ENCODE measurements at regions not wholly inside any gene's neighbourhood (a gene's known extent, or its start where the extent isn't known, plus 50 kb on each side); places are given as distances from the start of the nearest gene placed in this dataset.

GRCh38 chr7:12905671-12906070, 218.2 kb downstream of the ARL4A start:
- H3K4me1 ChIP-seq (ENCODE audit: control insufficient read depth in 4 of 4, insufficient read depth in 4 of 4, low read length in 3 of 4): no peaks in the 10 kb centered on the region
- H3K27me3 ChIP-seq (ENCODE audit: control insufficient read depth in 4 of 4, insufficient read depth in 4 of 4, low read length in 3 of 4): no peaks in the 10 kb centered on the region
- no peak overlapping the region for H3K9ac ChIP-seq (ENCODE audit: low read depth in 1 of 2, low read length in 2 of 2)
- H3K36me3 ChIP-seq (ENCODE audit: control insufficient read depth in 4 of 4, insufficient read depth in 3 of 4, low read depth in 1 of 4, low read length in 3 of 4): no peaks in the 10 kb centered on the region
- no peaks in the 10 kb centered on the region for H3K9me3 ChIP-seq (ENCODE audit: control insufficient read depth in 4 of 4, low read length in 3 of 4)
- no peak overlapping the region for H3K4me3 ChIP-seq (ENCODE audit: low read depth in 1 of 3, low read length in 3 of 3)
- no peak overlapping the region for H3K27ac ChIP-seq (ENCODE audit: low read depth in 1 of 2, low read length in 2 of 2)
- WGBS: 90% methylated on average over 5 of the region's 5 CpGs
- DNase-seq (ENCODE audit: low spot score): no peak
- TF ChIP-seq EGR1 (IDR thresholded peaks at IDR 0.05; ENCODE audit: low read depth in 2 of 2) (no peak), GABPA (IDR thresholded peaks at IDR 0.05 in 1 of 2, conservative IDR thresholded peaks at IDR 0.05 in 1 of 2) (no peak), YY1 (IDR thresholded peaks at IDR 0.05) (no peak), REST (IDR thresholded peaks at IDR 0.05) (no peak), HNF4G (IDR thresholded peaks at IDR 0.05) (no peak), HNF4A (conservative IDR thresholded peaks at IDR 0.05) (no peak), NR2F2 (IDR thresholded peaks at IDR 0.05) (no peak), ATF3 (IDR thresholded peaks at IDR 0.05) (no peak), FOXA2 (IDR thresholded peaks at IDR 0.05) (no peak), TAF1 (conservative IDR thresholded peaks at IDR 0.05) (no peak), JUND (IDR thresholded peaks at IDR 0.05) (no peak), RAD21 (IDR thresholded peaks at IDR 0.05) (no peak)
- TF ChIP-seq, protein P1, sequence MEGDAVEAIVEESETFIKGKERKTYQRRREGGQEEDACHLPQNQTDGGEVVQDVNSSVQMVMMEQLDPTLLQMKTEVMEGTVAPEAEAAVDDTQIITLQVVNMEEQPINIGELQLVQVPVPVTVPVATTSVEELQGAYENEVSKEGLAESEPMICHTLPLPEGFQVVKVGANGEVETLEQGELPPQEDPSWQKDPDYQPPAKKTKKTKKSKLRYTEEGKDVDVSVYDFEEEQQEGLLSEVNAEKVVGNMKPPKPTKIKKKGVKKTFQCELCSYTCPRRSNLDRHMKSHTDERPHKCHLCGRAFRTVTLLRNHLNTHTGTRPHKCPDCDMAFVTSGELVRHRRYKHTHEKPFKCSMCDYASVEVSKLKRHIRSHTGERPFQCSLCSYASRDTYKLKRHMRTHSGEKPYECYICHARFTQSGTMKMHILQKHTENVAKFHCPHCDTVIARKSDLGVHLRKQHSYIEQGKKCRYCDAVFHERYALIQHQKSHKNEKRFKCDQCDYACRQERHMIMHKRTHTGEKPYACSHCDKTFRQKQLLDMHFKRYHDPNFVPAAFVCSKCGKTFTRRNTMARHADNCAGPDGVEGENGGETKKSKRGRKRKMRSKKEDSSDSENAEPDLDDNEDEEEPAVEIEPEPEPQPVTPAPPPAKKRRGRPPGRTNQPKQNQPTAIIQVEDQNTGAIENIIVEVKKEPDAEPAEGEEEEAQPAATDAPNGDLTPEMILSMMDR (IDR thresholded peaks at IDR 0.05; ENCODE audit: low read depth, low read length, missing input control): no peak
- TF ChIP-seq, protein P2, sequence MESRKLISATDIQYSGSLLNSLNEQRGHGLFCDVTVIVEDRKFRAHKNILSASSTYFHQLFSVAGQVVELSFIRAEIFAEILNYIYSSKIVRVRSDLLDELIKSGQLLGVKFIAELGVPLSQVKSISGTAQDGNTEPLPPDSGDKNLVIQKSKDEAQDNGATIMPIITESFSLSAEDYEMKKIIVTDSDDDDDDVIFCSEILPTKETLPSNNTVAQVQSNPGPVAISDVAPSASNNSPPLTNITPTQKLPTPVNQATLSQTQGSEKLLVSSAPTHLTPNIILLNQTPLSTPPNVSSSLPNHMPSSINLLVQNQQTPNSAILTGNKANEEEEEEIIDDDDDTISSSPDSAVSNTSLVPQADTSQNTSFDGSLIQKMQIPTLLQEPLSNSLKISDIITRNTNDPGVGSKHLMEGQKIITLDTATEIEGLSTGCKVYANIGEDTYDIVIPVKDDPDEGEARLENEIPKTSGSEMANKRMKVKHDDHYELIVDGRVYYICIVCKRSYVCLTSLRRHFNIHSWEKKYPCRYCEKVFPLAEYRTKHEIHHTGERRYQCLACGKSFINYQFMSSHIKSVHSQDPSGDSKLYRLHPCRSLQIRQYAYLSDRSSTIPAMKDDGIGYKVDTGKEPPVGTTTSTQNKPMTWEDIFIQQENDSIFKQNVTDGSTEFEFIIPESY (IDR thresholded peaks at IDR 0.05): no peak
- TF ChIP-seq, protein P3, sequence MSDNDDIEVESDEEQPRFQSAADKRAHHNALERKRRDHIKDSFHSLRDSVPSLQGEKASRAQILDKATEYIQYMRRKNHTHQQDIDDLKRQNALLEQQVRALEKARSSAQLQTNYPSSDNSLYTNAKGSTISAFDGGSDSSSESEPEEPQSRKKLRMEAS (IDR thresholded peaks at IDR 0.05): no peak

GRCh38 chr7:12907774-12908173, 220.3 kb downstream of the ARL4A start:
- DNase-seq (ENCODE audit: low spot score): no peak
- Histone ChIP-seq H3K9ac (ENCODE audit: low read depth in 1 of 2, low read length in 2 of 2) (no peak overlapping the region), H3K9me3 (ENCODE audit: control insufficient read depth in 4 of 4, low read length in 3 of 4) (no peaks in the 10 kb centered on the region), H3K36me3 (ENCODE audit: control insufficient read depth in 4 of 4, insufficient read depth in 3 of 4, low read depth in 1 of 4, low read length in 3 of 4) (no peaks in the 10 kb centered on the region), H3K4me1 (ENCODE audit: control insufficient read depth in 4 of 4, insufficient read depth in 4 of 4, low read length in 3 of 4) (no peaks in the 10 kb centered on the region), H3K27me3 (ENCODE audit: control insufficient read depth in 4 of 4, insufficient read depth in 4 of 4, low read length in 3 of 4) (no peaks in the 10 kb centered on the region), H3K4me3 (ENCODE audit: low read depth in 1 of 3, low read length in 3 of 3) (no peak overlapping the region), H3K27ac (ENCODE audit: low read depth in 1 of 2, low read length in 2 of 2) (no peak overlapping the region)
- WGBS: 94% methylated on average over 2 of the region's 2 CpGs
- TF ChIP-seq NR2F2 (IDR thresholded peaks at IDR 0.05) (no peak), FOXA2 (IDR thresholded peaks at IDR 0.05) (no peak), RAD21 (IDR thresholded peaks at IDR 0.05) (no peak), REST (IDR thresholded peaks at IDR 0.05) (no peak)
- TF ChIP-seq, protein P1 (IDR thresholded peaks at IDR 0.05; ENCODE audit: low read depth, low read length, missing input control): no peak

Measured in liver (tissue), 8 donors.